ENCODE measurements at regions not wholly inside any gene's neighbourhood (a gene's known extent, or its start where the extent isn't known, plus 50 kb on each side); places are given as distances from the start of the nearest gene placed in this dataset.

GRCh38 chr9:89679016-89679415 lies 74.2 kb downstream of the GADD45G start:
- peak overlapping the region; percentile 98 for H4K91ac ChIP-seq (replicated peaks; ENCODE audit: insufficient read length, low read length)
- CTCF ChIA-PET (ENCODE audit: partially characterized antibody), result interaction anchor here (0.6 to 2.2 kb wide), 4 partner anchors 9 to 76 kb away, joined by 3 to 20 read pairs (median 4); no protein-coding TSS in a partner anchor
- 0 out of 8 replicates have a peak, but pooled peaks cover 0 to 3% (median 0%) of the 10 kb centered on the region in 4 experiments for H3K36me3 ChIP-seq (ENCODE audit: control insufficient read depth in 2 of 4, insufficient read depth in 4 of 4, low read length in 3 of 4)
- H3K9ac ChIP-seq (replicated peaks in 1 of 4; ENCODE audit: extremely low read depth in 1 of 4, low read depth in 3 of 4, low read length in 3 of 4), result no peak overlapping the region
- H3K79me1 ChIP-seq (ENCODE audit: low read depth, low read length), result no peaks in the 10 kb centered on the region
- H3K14ac ChIP-seq (ENCODE audit: insufficient read length), result no peak overlapping the region
- peak overlapping the region in 2 of 4 experiments; percentile 11 to 37; a peak in 1 of 8 replicates for H3K4me3 ChIP-seq (ENCODE audit: extremely low read depth in 1 of 4, insufficient read depth in 2 of 4, low read depth in 3 of 4, low read length in 4 of 4)
- peak overlapping the region; percentile 95; the same call in 1 of the 2 replicates for H2AK5ac ChIP-seq (ENCODE audit: low read depth, low read length)
- H2BK5ac ChIP-seq (ENCODE audit: low read depth, low read length), result peak overlapping the region; percentile 97; the same call in 1 of the 2 replicates
- H2BK15ac ChIP-seq (ENCODE audit: low read length), result no peak overlapping the region
- peak overlapping the region; percentile 91 for H4K5ac ChIP-seq (ENCODE audit: insufficient read length, low read depth, low read length)
- peaks cover 0 to 25% (median 11%) of the 10 kb centered on the region in 4 experiments; a peak in 5 of 7 replicates for H3K27me3 ChIP-seq (replicated peaks in 1 of 4; ENCODE audit: control insufficient read depth in 3 of 4, extremely low read depth in 1 of 4, insufficient read depth in 3 of 4, low read length in 3 of 4)
- WGBS, 2 experiments (ENCODE audit: extremely low coverage in 1 of 2, insufficient coverage in 1 of 2, insufficient read length in 1 of 2, insufficient replicate concordance in 2 of 2, low coverage in 1 of 2, low lambda C conversion rate in 2 of 2, missing lambda C conversion rate in 1 of 2), result 70% methylated on average over 9 of the region's 9 CpGs; no CpG with 5 or more reads in 1 of the 2 experiments
- POLR2A ChIA-PET (ENCODE audit: partially characterized antibody), result interaction anchor here (1.1 to 6.6 kb wide), 5 partner anchors 11 to 75 kb away, joined by 3 to 89 read pairs (median 15); partner anchors contain the start of gene GADD45G
- H3K79me2 ChIP-seq (ENCODE audit: control insufficient read depth in 1 of 2, insufficient read depth in 2 of 2, low read length in 2 of 2), result no peaks in the 10 kb centered on the region
- peak overlapping the region; percentile 97 for H2BK120ac ChIP-seq (replicated peaks; ENCODE audit: low read depth, low read length)
- TF ChIP-seq GABPA (IDR thresholded peaks at IDR 0.05; ENCODE audit: borderline replicate concordance, insufficient read depth, low read length), result no peak
- no peak for FAIRE-seq
- peak overlapping the region; percentile 30; the same call in 1 of the 2 replicates for H3K27ac ChIP-seq (ENCODE audit: low read depth, low read length)
- peaks cover 7 to 9% of the 10 kb centered on the region in 2 experiments; a peak in 3 of 4 replicates for H3K9me3 ChIP-seq (ENCODE audit: insufficient read depth in 2 of 2, low read depth in 1 of 2, low read length in 1 of 2)
- H3K4me2 ChIP-seq (ENCODE audit: insufficient read depth in 1 of 2, low read depth in 2 of 2, low read length in 2 of 2), result peak overlapping the region; percentile 52 to 60; a peak in 3 of 4 replicates
- peak overlapping the region; percentile 39; the same call in 1 of the 2 replicates for H4K8ac ChIP-seq (ENCODE audit: extremely low read depth, insufficient read depth, low read length)
- H2BK12ac ChIP-seq (ENCODE audit: low read depth, low read length), result peak overlapping the region; percentile 95
- H3K18ac ChIP-seq (ENCODE audit: extremely low read depth, low read length), result peak overlapping the region; percentile 79
- DNase-seq (ENCODE audit: low read depth in 1 of 2, low spot score in 2 of 2), result no peak
- no peak overlapping the region for H3K23ac ChIP-seq (ENCODE audit: insufficient read length)
- H3K4ac ChIP-seq (replicated peaks; ENCODE audit: insufficient read length, low read depth, low read length), result peak overlapping the region; percentile 82
- no peaks in the 10 kb centered on the region for H4K20me1 ChIP-seq (replicated peaks in 1 of 2; ENCODE audit: control insufficient read depth in 1 of 2, insufficient read depth in 2 of 2, low read length in 2 of 2)
- H3K23me2 ChIP-seq (ENCODE audit: low read depth, low read length), result 0 out of 2 replicates have a peak, but pooled peaks cover 5% of the 10 kb centered on the region
- no peak overlapping the region for H2AFZ ChIP-seq (ENCODE audit: low read length)
- no peak overlapping the region for H3K56ac ChIP-seq (replicated peaks; ENCODE audit: insufficient read length, low read depth, low read length)
- peaks cover 23 to 50% (median 41%) of the 10 kb centered on the region in 4 experiments for H3K4me1 ChIP-seq (replicated peaks in 1 of 4; ENCODE audit: control insufficient read depth in 3 of 4, insufficient read depth in 4 of 4, low read length in 3 of 4)
- H2BK20ac ChIP-seq (ENCODE audit: low read length), result peak overlapping the region; percentile 94

Measured in H1 (cell line).